ENCODE measurements at regions not wholly inside any gene's neighbourhood (a gene's known extent, or its start where the extent isn't known, plus 50 kb on each side); places are given as distances from the start of the nearest gene placed in this dataset.

DNA sequence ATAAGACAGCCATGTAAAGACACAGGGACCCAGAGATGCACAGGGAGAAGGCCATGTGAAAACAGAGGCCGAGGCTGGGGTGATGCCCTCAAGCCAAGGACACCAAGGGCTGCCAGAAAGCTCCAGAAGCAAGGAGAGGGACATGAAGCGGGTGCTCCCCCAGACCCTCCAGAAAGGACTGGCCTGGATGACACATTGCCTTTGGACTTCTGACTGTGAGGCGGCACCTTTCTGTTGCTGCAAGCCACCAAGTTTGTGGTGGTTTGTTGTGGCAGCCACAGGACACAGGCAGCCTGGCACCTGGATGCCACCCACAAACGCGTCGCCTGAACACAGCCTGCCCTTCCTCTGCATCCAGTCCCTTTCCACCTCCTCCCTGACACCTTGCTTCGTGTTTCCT, 67.1 kb downstream of the RHOB start:
- no peak for DNase-seq
- Histone ChIP-seq H3K27me3 (no peaks in the 10 kb centered on the region), H3K4me3 (no peak overlapping the region), H3K4me1 (peaks cover 0 to 24% (median 6%) of the 10 kb centered on the region in 4 donors), H3K36me3 (no peaks in the 10 kb centered on the region), H3K9me3 (no peaks in the 10 kb centered on the region), H3K27ac (no peak overlapping the region)
- TF ChIP-seq CTCF (IDR thresholded peaks at IDR 0.05) = no peak
- intact Hi-C loops (cut with DNase I; ENCODE audit: low total_unique reads) = no loop called here

DNA sequence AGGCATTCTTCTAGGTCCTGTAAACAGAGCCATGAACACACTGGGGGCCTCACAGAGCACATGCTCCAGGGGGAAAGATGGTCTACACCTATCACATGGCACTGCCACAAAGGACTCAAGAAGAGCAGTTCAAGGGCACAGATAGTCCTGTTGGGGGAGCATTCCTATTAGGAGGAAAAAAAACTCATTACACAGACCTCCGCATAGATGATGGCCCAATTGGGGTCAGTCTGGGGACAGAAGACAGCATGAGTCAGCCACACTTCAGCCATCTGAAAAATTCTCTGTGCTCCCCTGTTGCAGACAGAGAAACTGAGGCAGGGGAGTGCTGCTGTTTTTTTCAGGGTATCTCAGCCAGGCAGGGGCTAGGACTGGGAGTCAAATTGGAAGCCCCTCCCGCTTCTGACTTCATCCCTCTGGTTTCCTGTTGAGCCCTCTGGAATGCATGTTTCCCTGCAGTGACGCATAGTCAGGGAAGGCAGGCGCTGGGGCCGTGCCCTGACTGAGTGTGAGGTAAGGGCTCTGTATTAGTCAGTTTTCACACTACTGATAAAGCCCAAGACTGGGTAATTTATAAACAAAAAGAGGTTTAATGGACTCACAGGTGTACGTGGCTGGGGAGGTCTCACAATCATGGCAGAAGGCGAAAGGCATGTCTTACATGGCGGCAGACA, 67.9 kb downstream of the RHOB start:
- peak; percentile 69 to 85 for DNase-seq
- no peaks in the 10 kb centered on the region for H3K36me3 ChIP-seq
- H3K4me3 ChIP-seq = no peak overlapping the region
- no peaks in the 10 kb centered on the region for H3K27me3 ChIP-seq
- no peak for TF ChIP-seq CTCF (IDR thresholded peaks at IDR 0.05)
- H3K9me3 ChIP-seq = no peaks in the 10 kb centered on the region
- intact Hi-C loops (cut with DNase I; ENCODE audit: low total_unique reads) = no loop called here
- H3K27ac ChIP-seq = peak overlapping the region; percentile 12 to 52
- H3K4me1 ChIP-seq = peaks cover 0 to 24% (median 6%) of the 10 kb centered on the region in 4 donors

GRCh38 chr2:20515290-20516220, 68.7 kb downstream of the RHOB start:
- no peak for TF ChIP-seq CTCF (IDR thresholded peaks at IDR 0.05)
- peak overlapping the region in 1 of 2 donors; percentile 52 for H3K27ac ChIP-seq
- H3K27me3 ChIP-seq = no peaks in the 10 kb centered on the region
- no peaks in the 10 kb centered on the region for H3K9me3 ChIP-seq
- no peak overlapping the region for H3K4me3 ChIP-seq
- peaks cover 0 to 24% (median 6%) of the 10 kb centered on the region in 4 donors for H3K4me1 ChIP-seq
- no peak for DNase-seq
- intact Hi-C loops (cut with DNase I; ENCODE audit: low total_unique reads) = no loop called here
- H3K36me3 ChIP-seq = no peaks in the 10 kb centered on the region

DNA sequence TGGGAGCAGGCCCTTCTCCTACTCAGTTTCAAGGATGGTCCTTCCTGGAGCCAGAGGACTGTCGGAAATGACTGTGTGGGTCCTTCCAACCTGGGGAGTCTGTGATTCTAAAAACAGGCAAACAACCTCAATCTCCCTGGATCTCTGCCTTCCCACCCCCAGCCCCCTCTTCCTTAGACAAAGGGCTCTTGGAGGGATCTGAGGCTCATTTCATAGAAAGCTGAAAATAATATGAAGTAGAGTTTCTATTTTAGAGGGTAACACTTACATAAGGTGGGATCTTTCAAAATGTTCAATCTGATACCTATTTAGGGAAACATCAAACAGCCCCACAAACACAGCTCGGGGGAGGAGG, 69.4 kb downstream of the RHOB start:
- peak overlapping the region in 1 of 2 donors; percentile 49 for H3K27ac ChIP-seq
- no peaks in the 10 kb centered on the region for H3K9me3 ChIP-seq
- intact Hi-C loops (cut with DNase I; ENCODE audit: low total_unique reads) = no loop called here
- H3K27me3 ChIP-seq = no peaks in the 10 kb centered on the region
- no peak for TF ChIP-seq CTCF (IDR thresholded peaks at IDR 0.05)
- H3K4me3 ChIP-seq = no peak overlapping the region
- peaks cover 0 to 24% (median 6%) of the 10 kb centered on the region in 4 donors for H3K4me1 ChIP-seq
- DNase-seq = no peak
- no peaks in the 10 kb centered on the region for H3K36me3 ChIP-seq

- Histone ChIP-seq H3K36me3 (no peaks in the 10 kb centered on the region), H3K4me3 (no peak overlapping the region), H3K27me3 (no peaks in the 10 kb centered on the region), H3K27ac (peak overlapping the region; percentile 38 to 49), H3K9me3 (no peaks in the 10 kb centered on the region), H3K4me1 (peaks cover 0 to 24% (median 6%) of the 10 kb centered on the region in 4 donors)
- intact Hi-C loops (cut with DNase I; ENCODE audit: low total_unique reads) = no loop called here
- DNase-seq = no peak
- no peak for TF ChIP-seq CTCF (IDR thresholded peaks at IDR 0.05)
Observed at GRCh38 chr2:20516646-20517341, 69.9 kb downstream of the RHOB start.

All from tibial artery (tissue), 4 donors.